ENCODE measurements at regions not wholly inside any gene's neighbourhood (a gene's known extent, or its start where the extent isn't known, plus 50 kb on each side); places are given as distances from the start of the nearest gene placed in this dataset.

GRCh38 chr7:1322240-1323110 is 89.8 kb downstream of the UNCX start:
- TF ChIP-seq POLR2AphosphoS5 (IDR thresholded peaks at IDR 0.05) (no peak), EP300 (IDR thresholded peaks at IDR 0.05) (no peak)
